Left lung (tissue), 4 donors: ENCODE measurements at regions not wholly inside any gene's neighbourhood (a gene's known extent, or its start where the extent isn't known, plus 50 kb on each side); places are given as distances from the start of the nearest gene placed in this dataset.

Experiments used
- ATAC-seq: fragments of 200-7000 bp; cut with Tn5 transposase; one replicate; pipeline ENCODE4 v1.9.1; 2020; ENCODE audit warnings: moderate library complexity
- DNase-seq, 4 donors: peaks; one replicate each; pipeline ENCODE4 v3.0.0-alpha.2; 2013 to 2020
- H3K27ac ChIP-seq, 2 donors: fragments of 200-600 bp; sonication (generic) in 1 of 2; one replicate each; pipeline versions ENCODE4 v1.5.0 to v1.8.0; 2020 to 2021
- H3K27me3 ChIP-seq, 2 donors: fragments of 200-600 bp; sonication (generic) in 1 of 2; one replicate each; pipeline versions ENCODE4 v1.5.0 to v1.8.0; 2020 to 2021
- H3K36me3 ChIP-seq, 2 donors: fragments of 200-600 bp; sonication (generic) in 1 of 2; one replicate each; pipeline versions ENCODE4 v1.5.0 to v1.8.0; 2020 to 2021
- H3K4me1 ChIP-seq, 2 donors: fragments of 200-600 bp; one replicate each; pipeline ENCODE4 v1.8.0; 2021
- H3K4me3 ChIP-seq, 2 donors: fragments of 200-600 bp; sonication (generic) in 1 of 2; one replicate each; pipeline versions ENCODE4 v1.5.0 to v1.8.0; 2020 to 2021; ENCODE audit warnings: mild to moderate bottlenecking in 1 of 2
- H3K9me3 ChIP-seq, 2 donors: fragments of 200-600 bp; sonication (generic) in 1 of 2; one replicate each; pipeline versions ENCODE4 v1.5.0 to v1.8.0; 2020 to 2021
- intact Hi-C, 2 donors: fragments of 100-400 bp; cut with DNase I; formaldehyde crosslinking; loops; one replicate each; pipeline versions ENCODE4 v1.11.2 to v1.14.2; 2022
- TF ChIP-seq, protein P1 (sequence below), 2 donors: fragments of 200-600 bp; sonication (generic) in 1 of 2; IDR thresholded peaks; one replicate each; pipeline versions ENCODE4 v1.5.0 to v1.8.0; 2021; ENCODE audit warnings: antibody characterized with exemption in 2 of 2
- donor health status: DM: no; HTN: yes; CAD: no.
- donor health status: DM: no; HTN: no; CAD: no.

DNA sequence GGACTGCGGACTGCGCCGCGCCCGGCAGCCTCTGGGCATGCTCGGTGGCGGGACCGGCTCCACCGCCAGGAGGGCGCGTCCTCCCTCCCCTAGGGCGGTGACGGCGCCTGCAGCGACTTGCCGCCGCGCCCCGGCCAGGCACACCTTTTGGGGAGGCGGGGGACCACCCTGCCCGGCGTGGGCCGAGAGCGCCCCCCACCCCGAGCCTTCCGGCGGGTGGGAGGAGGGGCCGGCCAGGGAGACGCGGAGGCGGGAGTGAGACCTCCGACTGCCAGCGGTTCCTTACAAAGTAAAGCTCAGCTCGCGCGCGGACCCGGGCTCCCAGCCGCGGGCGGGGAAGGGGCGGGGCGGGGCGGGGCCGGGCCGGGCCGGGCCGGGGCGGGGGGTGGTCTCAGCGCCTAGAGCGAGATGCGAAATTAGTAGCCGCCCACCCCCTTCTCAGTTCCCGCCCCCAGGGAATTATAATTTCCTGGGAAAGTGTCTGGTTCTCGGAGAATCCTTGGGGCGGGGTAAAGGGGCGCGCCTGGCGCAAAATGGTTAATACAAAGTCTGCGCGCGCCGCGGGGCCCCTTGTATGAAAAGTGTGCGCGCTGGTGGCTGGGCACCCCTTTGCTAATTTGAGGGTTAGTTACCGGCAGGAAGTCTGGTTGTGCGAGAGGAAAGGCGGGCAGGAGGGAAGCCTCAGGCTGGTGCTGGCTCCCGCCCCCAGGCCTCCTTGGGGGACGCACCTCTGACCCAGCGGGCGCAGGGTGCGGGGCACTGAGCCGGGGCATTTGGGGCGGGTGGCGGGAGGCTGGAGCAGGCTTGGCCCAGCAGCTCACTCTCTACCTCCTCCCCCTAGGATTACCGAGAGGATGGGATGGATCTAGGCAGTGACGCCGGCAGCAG, 224.8 kb upstream of the IL12A start:
- TF ChIP-seq, protein P1, sequence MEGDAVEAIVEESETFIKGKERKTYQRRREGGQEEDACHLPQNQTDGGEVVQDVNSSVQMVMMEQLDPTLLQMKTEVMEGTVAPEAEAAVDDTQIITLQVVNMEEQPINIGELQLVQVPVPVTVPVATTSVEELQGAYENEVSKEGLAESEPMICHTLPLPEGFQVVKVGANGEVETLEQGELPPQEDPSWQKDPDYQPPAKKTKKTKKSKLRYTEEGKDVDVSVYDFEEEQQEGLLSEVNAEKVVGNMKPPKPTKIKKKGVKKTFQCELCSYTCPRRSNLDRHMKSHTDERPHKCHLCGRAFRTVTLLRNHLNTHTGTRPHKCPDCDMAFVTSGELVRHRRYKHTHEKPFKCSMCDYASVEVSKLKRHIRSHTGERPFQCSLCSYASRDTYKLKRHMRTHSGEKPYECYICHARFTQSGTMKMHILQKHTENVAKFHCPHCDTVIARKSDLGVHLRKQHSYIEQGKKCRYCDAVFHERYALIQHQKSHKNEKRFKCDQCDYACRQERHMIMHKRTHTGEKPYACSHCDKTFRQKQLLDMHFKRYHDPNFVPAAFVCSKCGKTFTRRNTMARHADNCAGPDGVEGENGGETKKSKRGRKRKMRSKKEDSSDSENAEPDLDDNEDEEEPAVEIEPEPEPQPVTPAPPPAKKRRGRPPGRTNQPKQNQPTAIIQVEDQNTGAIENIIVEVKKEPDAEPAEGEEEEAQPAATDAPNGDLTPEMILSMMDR (IDR thresholded peaks at IDR 0.05), result peak in 1 of 2 donors; percentile 38
- H3K4me3 ChIP-seq, result peak overlapping the region; percentile 60 to 70
- H3K27me3 ChIP-seq, result peaks cover 0 to 47% of the 10 kb centered on the region in 2 donors
- intact Hi-C loops, result no loop called here
- DNase-seq, result peak; percentile 59 to 91 (median 80)
- H3K36me3 ChIP-seq, result no peaks in the 10 kb centered on the region
- peak; percentile 74 for ATAC-seq
- no peaks in the 10 kb centered on the region for H3K9me3 ChIP-seq
- H3K27ac ChIP-seq, result peak overlapping the region; percentile 81 to 93
- peaks cover 12 to 52% of the 10 kb centered on the region in 2 donors for H3K4me1 ChIP-seq

- TF ChIP-seq, protein P1 (IDR thresholded peaks at IDR 0.05), result no peak
- intact Hi-C loops, result no loop called here
- H3K36me3 ChIP-seq, result no peaks in the 10 kb centered on the region
Measured at GRCh38 chr3:159764490-159765029, 224.1 kb upstream of the IL12A start.

DNA sequence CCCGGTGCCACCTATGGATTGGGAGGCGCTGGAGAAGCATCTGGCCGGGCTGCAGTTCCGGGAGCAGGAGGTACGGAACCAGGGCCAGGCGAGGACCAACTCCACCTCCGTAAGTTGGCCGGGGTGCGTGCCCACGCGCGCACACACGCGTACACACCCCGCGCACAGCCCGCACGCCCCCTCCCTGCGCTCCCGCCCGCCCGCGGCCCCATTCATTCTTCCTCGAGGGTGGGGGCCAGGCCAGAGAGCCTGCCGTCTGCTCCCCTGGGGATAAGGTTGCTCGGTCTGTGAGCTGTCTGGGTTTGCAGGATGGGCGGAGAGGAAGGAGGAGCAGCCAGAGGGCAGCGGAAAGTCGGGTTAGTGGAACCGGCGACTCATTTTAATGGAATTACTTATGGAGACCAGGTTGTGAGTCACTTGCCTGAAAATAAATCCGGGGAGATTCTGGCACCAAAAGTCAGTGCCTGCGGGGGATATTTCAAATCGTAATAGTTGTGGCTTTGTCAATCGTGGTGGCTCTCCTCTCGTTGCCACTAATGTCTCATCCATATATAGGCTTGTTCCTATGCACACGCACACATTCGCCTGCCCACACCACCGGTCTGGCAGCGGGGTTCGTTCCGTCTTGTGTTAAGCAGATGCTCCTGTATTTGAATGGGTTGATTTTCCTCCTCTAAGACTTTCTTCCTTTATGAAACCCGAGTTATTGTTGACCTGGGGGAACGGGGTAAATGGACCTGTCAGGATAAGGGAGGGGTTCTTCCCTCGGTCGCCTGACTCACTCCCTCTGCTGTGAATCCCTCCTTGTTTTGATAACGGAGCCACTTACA, 223.4 kb upstream of the IL12A start:
- intact Hi-C loops, result no loop called here
- ATAC-seq, result peak; percentile 37
- TF ChIP-seq, protein P1 (IDR thresholded peaks at IDR 0.05), result no peak
- H3K27ac ChIP-seq, result peak overlapping the region; percentile 81 to 93
- DNase-seq, result peak in 2 of 4 donors; percentile 80 to 84
- peaks cover 12 to 52% of the 10 kb centered on the region in 2 donors for H3K4me1 ChIP-seq
- no peaks in the 10 kb centered on the region for H3K9me3 ChIP-seq
- H3K36me3 ChIP-seq, result no peaks in the 10 kb centered on the region
- H3K4me3 ChIP-seq, result peak overlapping the region; percentile 60 to 70
- H3K27me3 ChIP-seq, result peaks cover 0 to 47% of the 10 kb centered on the region in 2 donors

More at GRCh38 chr3:159764490-159765029, 224.1 kb upstream of the IL12A start:
- H3K27me3 ChIP-seq, result peaks cover 0 to 47% of the 10 kb centered on the region in 2 donors
- DNase-seq (peak in 1 of 4 donors; percentile 75), ATAC-seq (no peak)
- no peaks in the 10 kb centered on the region for H3K9me3 ChIP-seq
- peak overlapping the region; percentile 81 to 93 for H3K27ac ChIP-seq
- peak overlapping the region; percentile 60 to 70 for H3K4me3 ChIP-seq
- peaks cover 12 to 52% of the 10 kb centered on the region in 2 donors for H3K4me1 ChIP-seq

DNA sequence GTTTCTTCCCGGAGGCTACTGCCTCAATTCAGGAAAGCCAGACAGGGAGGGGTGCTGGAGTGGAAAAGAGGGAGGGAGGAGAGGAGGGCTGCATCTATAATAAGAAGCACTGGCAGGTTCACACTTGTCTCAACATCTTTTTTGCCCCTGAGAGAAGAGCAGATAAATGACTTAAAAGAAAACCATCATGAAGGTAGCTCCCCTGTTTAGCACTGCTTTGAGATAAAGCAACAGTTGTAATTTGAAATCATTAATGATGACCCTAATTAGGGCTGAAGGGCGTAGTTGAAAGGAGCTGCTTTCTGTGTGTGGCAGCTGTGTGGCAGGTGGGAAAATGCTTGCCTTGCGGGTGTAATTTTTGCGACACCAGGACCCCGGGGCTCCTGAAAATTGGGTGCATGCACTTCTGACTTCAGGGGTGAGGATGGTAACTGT, 222.8 kb upstream of the IL12A start:
- H3K4me1 ChIP-seq, result peaks cover 12 to 52% of the 10 kb centered on the region in 2 donors
- DNase-seq (no peak), ATAC-seq (peak; percentile 3)
- TF ChIP-seq, protein P1 (IDR thresholded peaks at IDR 0.05), result no peak
- H3K36me3 ChIP-seq, result no peaks in the 10 kb centered on the region
- H3K4me3 ChIP-seq, result peak overlapping the region; percentile 60 to 70
- intact Hi-C loops, result no loop called here
- peaks cover 0 to 47% of the 10 kb centered on the region in 2 donors for H3K27me3 ChIP-seq
- no peaks in the 10 kb centered on the region for H3K9me3 ChIP-seq
- H3K27ac ChIP-seq, result peak overlapping the region; percentile 81 to 93
